ENCODE measurements at regions not wholly inside any gene's neighbourhood (a gene's known extent, or its start where the extent isn't known, plus 50 kb on each side); places are given as distances from the start of the nearest gene placed in this dataset.

DNA sequence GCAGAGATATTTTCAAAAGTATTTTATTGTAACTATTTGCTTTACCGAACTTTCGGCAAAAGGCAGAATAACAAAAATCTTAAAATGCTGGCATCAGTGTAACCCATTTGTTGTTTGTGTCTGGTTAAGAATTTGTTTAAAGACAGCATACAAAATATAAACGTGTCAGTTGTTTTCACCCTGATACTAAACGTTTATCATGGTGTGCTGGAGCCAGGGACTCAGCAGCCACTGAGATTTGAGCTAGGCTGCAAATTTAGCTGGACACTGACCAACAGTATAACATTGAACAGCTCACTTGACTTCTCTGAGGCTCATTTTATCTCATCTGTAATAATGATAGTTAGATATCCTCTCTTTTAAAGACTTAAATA, 183.7 kb downstream of the TMTC3 start:
- no peak for DNase-seq
- Mint-ChIP-seq H3K4me3 (ENCODE audit: unreplicated experiment) (no peak overlapping the region), H3K27ac (ENCODE audit: unreplicated experiment) (no peak overlapping the region), H3K36me3 (ENCODE audit: insufficient read depth, unreplicated experiment) (no peaks in the 10 kb centered on the region), H3K27me3 (ENCODE audit: insufficient read depth, unreplicated experiment) (no peaks in the 10 kb centered on the region), H3K4me1 (ENCODE audit: low read depth, unreplicated experiment) (peaks cover 13% of the 10 kb centered on the region), H3K9me3 (ENCODE audit: unreplicated experiment) (peaks cover 10% of the 10 kb centered on the region)
- ChIA-PET CTCF (no interaction called here), POLR2A (no interaction called here)
- intact Hi-C loops (cut with micrococcal nuclease; ENCODE audit: unreplicated experiment): no loop called here
- Histone ChIP-seq H3K9me3 (no peaks in the 10 kb centered on the region), H3K4me3 (ENCODE audit: low read depth, low read length) (no peak overlapping the region), H3K27me3 (replicated peaks; ENCODE audit: control insufficient read depth, insufficient read depth, low read length) (no peaks in the 10 kb centered on the region), H3K4me1 (peaks cover 10% of the 10 kb centered on the region; the same call in 1 of the 2 replicates), H3K36me3 (ENCODE audit: control insufficient read depth, insufficient read depth, low read length) (no peaks in the 10 kb centered on the region)
- no peak for TF ChIP-seq CTCF (IDR thresholded peaks at IDR 0.05; ENCODE audit: insufficient read depth in 1 of 2, low read depth in 1 of 2, low read length in 1 of 2, severe bottlenecking in 1 of 2, unreplicated experiment in 1 of 2)
- BruUV-seq (replicated peaks): no TSS peak

DNA sequence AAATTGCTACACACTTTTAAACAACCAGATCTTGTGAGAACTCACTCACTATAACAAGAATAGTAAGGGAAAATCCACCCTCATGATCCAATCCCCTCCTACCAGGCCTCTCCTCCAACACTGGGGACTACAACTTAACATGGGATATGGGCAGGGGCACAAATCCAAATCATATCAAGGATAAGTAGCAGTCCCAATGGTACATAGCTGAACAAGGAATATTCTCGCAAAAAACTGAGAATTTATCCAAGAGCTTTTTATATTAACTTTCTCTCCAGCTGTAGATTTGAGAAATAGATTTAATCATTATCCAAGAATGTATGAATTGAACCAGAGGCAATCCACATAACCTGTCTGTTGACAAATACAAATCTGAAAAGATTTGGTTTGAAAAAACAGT, 185.2 kb downstream of the TMTC3 start:
- ChIA-PET CTCF (no interaction called here), POLR2A (no interaction called here)
- BruUV-seq (replicated peaks): no TSS peak
- peaks cover 3% of the 10 kb centered on the region for H3K9me3 Mint-ChIP-seq (ENCODE audit: unreplicated experiment)
- no peaks in the 10 kb centered on the region for H3K27me3 ChIP-seq (replicated peaks; ENCODE audit: control insufficient read depth, insufficient read depth, low read length)
- H3K36me3 ChIP-seq (ENCODE audit: control insufficient read depth, insufficient read depth, low read length): no peaks in the 10 kb centered on the region
- peaks cover 13% of the 10 kb centered on the region for H3K4me1 Mint-ChIP-seq (ENCODE audit: low read depth, unreplicated experiment)
- peaks cover 10% of the 10 kb centered on the region; the same call in 1 of the 2 replicates for H3K4me1 ChIP-seq
- H3K27me3 Mint-ChIP-seq (ENCODE audit: insufficient read depth, unreplicated experiment): no peaks in the 10 kb centered on the region
- TF ChIP-seq CTCF (IDR thresholded peaks at IDR 0.05; ENCODE audit: insufficient read depth in 1 of 2, low read depth in 1 of 2, low read length in 1 of 2, severe bottlenecking in 1 of 2, unreplicated experiment in 1 of 2): no peak
- H3K9me3 ChIP-seq: no peaks in the 10 kb centered on the region
- no peak overlapping the region for H3K4me3 Mint-ChIP-seq (ENCODE audit: unreplicated experiment)
- DNase-seq: no peak
- no peaks in the 10 kb centered on the region for H3K36me3 Mint-ChIP-seq (ENCODE audit: insufficient read depth, unreplicated experiment)
- intact Hi-C loops (cut with micrococcal nuclease; ENCODE audit: unreplicated experiment): no loop called here
- no peak overlapping the region for H3K4me3 ChIP-seq (ENCODE audit: low read depth, low read length)
- no peak overlapping the region for H3K27ac Mint-ChIP-seq (ENCODE audit: unreplicated experiment)

DNA sequence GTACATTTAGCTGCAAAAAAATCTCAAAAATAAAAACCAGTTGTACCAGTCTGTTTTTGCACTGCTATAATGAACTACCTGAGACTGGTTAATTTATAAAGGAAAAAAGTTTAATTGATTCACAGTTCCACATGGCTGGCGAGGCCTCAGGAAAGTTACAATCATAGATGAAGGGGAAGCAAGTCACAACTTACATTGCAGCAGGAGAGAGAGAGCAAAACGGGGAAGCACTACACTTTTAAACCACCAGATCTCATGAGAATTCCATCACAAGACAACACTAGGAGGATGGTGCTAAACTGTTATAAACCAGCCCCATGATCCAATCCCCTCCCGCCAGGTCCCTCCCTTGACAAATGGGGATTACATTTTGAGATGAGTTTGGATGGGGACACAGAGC, 186.0 kb downstream of the TMTC3 start:
- no peak for DNase-seq
- H3K36me3 Mint-ChIP-seq (ENCODE audit: insufficient read depth, unreplicated experiment): no peaks in the 10 kb centered on the region
- ChIA-PET CTCF (no interaction called here), POLR2A (no interaction called here)
- H3K4me1 ChIP-seq: peaks cover 10% of the 10 kb centered on the region; the same call in 1 of the 2 replicates
- no peak overlapping the region for H3K4me3 Mint-ChIP-seq (ENCODE audit: unreplicated experiment)
- peaks cover 13% of the 10 kb centered on the region for H3K4me1 Mint-ChIP-seq (ENCODE audit: low read depth, unreplicated experiment)
- no peaks in the 10 kb centered on the region for H3K9me3 ChIP-seq
- intact Hi-C loops (cut with micrococcal nuclease; ENCODE audit: unreplicated experiment): no loop called here
- H3K36me3 ChIP-seq (ENCODE audit: control insufficient read depth, insufficient read depth, low read length): no peaks in the 10 kb centered on the region
- H3K9me3 Mint-ChIP-seq (ENCODE audit: unreplicated experiment): no peaks in the 10 kb centered on the region
- no peaks in the 10 kb centered on the region for H3K27me3 ChIP-seq (replicated peaks; ENCODE audit: control insufficient read depth, insufficient read depth, low read length)
- no peak overlapping the region for H3K27ac Mint-ChIP-seq (ENCODE audit: unreplicated experiment)
- no peak overlapping the region for H3K4me3 ChIP-seq (ENCODE audit: low read depth, low read length)
- no TSS peak for BruUV-seq (replicated peaks)
- TF ChIP-seq CTCF (IDR thresholded peaks at IDR 0.05; ENCODE audit: insufficient read depth in 1 of 2, low read depth in 1 of 2, low read length in 1 of 2, severe bottlenecking in 1 of 2, unreplicated experiment in 1 of 2): no peak
- no peaks in the 10 kb centered on the region for H3K27me3 Mint-ChIP-seq (ENCODE audit: insufficient read depth, unreplicated experiment)
